Lung (tissue), 11 donors: ENCODE measurements at regions not wholly inside any gene's neighbourhood (a gene's known extent, or its start where the extent isn't known, plus 50 kb on each side); places are given as distances from the start of the nearest gene placed in this dataset.

ENCODE experiments used
- ATAC-seq: fragments of 200-7000 bp; cut with Tn5 transposase; one replicate; pipeline ENCODE4 v1.9.1; 2020; ENCODE audit warnings: moderate number of reproducible peaks; ENCODE audit not compliant: insufficient read depth, low FRiP score
- DNase-seq, 3 donors: peaks; one replicate each; pipeline ENCODE4 v3.0.0-alpha.2; 2013 to 2017
- H3K27ac ChIP-seq, 2 donors: one replicate each; pipeline ENCODE4 v1.5.1; 2013; ENCODE audit warnings: mild to moderate bottlenecking in 2 of 2, moderate library complexity in 2 of 2, control low read depth in 1 of 2, inconsistent platforms in 1 of 2, low read depth in 1 of 2, low read length in 1 of 2
- H3K27me3 ChIP-seq, 3 donors: one replicate each; pipeline ENCODE4 v1.5.1; 2013; ENCODE audit warnings: low read length in 2 of 3; ENCODE audit not compliant: control insufficient read depth in 3 of 3, insufficient read depth in 3 of 3
- H3K36me3 ChIP-seq, 4 donors: one replicate each; pipeline ENCODE4 v1.5.1; 2013; ENCODE audit warnings: low read length in 4 of 4, mild to moderate bottlenecking in 1 of 4, moderate library complexity in 1 of 4; ENCODE audit not compliant: control insufficient read depth in 4 of 4, insufficient read depth in 4 of 4
- H3K4me1 ChIP-seq, 5 donors: one replicate each; pipeline ENCODE4 v1.5.1; 2013; ENCODE audit warnings: low read length in 5 of 5, mild to moderate bottlenecking in 2 of 5, moderate library complexity in 1 of 5; ENCODE audit not compliant: control insufficient read depth in 5 of 5, insufficient read depth in 5 of 5
- H3K4me3 ChIP-seq: one replicate; pipeline ENCODE4 v1.5.1; 2013; ENCODE audit warnings: mild to moderate bottlenecking, control low read depth, moderate library complexity
- H3K9ac ChIP-seq, 2 donors: one replicate each; pipeline ENCODE4 v1.5.1; 2013; ENCODE audit warnings: low read length in 2 of 2, control low read depth in 1 of 2; ENCODE audit not compliant: insufficient read depth in 1 of 2
- H3K9me3 ChIP-seq, 4 donors: one replicate each; pipeline ENCODE4 v1.5.1; 2013; ENCODE audit warnings: low read length in 3 of 4, mild to moderate bottlenecking in 1 of 4, moderate library complexity in 1 of 4; ENCODE audit not compliant: control insufficient read depth in 4 of 4, insufficient read depth in 3 of 4
- CTCF ChIP-seq: IDR thresholded peaks from 2 replicates; pipeline ENCODE4 v1.5.1; 2012; ENCODE audit warnings: mild to moderate bottlenecking; ENCODE audit errors: control extremely low read depth, extremely low read depth
- WGBS, 2 donors: extraction: QIAGEN DNeasy Blood & Tissue Kit; methylation state at CpG; one replicate each; pipeline ENCODE4 v1.1.7; 2013; 5-methylcytosine and 5-hydroxymethylcytosine counted together
- donor health status: control.
- donor health status: control.
- donor health status: Bipolar disorder and iron deficiency.
- donor health status: healthy.
- donor health status: DM: yes; HTN: yes; CAD: no.

GRCh38 chr17:55846745-55847144 lies 95.9 kb downstream of the PCTP start:
- Histone ChIP-seq H3K36me3 (no peaks in the 10 kb centered on the region), H3K27me3 (peaks cover 0 to 4% (median 0%) of the 10 kb centered on the region in 3 donors), H3K4me1 (peaks cover 0 to 5% (median 0%) of the 10 kb centered on the region in 5 donors), H3K27ac (no peak overlapping the region), H3K9me3 (no peaks in the 10 kb centered on the region), H3K4me3 (no peak overlapping the region), H3K9ac (no peak overlapping the region)
- TF ChIP-seq CTCF, result no peak
- ATAC-seq, result no peak
- DNase-seq, result no peak

GRCh38 chr17:55852734-55853133 lies 101.9 kb downstream of the PCTP start:
- DNase-seq, result no peak
- no peak for TF ChIP-seq CTCF

GRCh38 chr17:55859301-55859795 lies 108.5 kb downstream of the PCTP start:
- ATAC-seq (no peak), DNase-seq (no peak)
- Histone ChIP-seq H3K27me3 (peaks cover 0 to 2% (median 0%) of the 10 kb centered on the region in 3 donors), H3K4me3 (no peak overlapping the region), H3K9ac (no peak overlapping the region), H3K36me3 (no peaks in the 10 kb centered on the region), H3K4me1 (no peaks in the 10 kb centered on the region), H3K9me3 (no peaks in the 10 kb centered on the region), H3K27ac (no peak overlapping the region)
- 90 to 93% methylated on average over 2 of the region's 2 CpGs for WGBS, 2 donors
- no peak for TF ChIP-seq CTCF

More at GRCh38 chr17:55852734-55853133, 101.9 kb downstream of the PCTP start:
- no peaks in the 10 kb centered on the region for H3K36me3 ChIP-seq
- H3K4me3 ChIP-seq, result no peak overlapping the region
- H3K9me3 ChIP-seq, result no peaks in the 10 kb centered on the region
- H3K27ac ChIP-seq, result no peak overlapping the region
- H3K9ac ChIP-seq, result no peak overlapping the region
- H3K27me3 ChIP-seq, result peaks cover 0 to 2% (median 0%) of the 10 kb centered on the region in 3 donors
- ATAC-seq, result no peak
- H3K4me1 ChIP-seq, result no peaks in the 10 kb centered on the region

DNA sequence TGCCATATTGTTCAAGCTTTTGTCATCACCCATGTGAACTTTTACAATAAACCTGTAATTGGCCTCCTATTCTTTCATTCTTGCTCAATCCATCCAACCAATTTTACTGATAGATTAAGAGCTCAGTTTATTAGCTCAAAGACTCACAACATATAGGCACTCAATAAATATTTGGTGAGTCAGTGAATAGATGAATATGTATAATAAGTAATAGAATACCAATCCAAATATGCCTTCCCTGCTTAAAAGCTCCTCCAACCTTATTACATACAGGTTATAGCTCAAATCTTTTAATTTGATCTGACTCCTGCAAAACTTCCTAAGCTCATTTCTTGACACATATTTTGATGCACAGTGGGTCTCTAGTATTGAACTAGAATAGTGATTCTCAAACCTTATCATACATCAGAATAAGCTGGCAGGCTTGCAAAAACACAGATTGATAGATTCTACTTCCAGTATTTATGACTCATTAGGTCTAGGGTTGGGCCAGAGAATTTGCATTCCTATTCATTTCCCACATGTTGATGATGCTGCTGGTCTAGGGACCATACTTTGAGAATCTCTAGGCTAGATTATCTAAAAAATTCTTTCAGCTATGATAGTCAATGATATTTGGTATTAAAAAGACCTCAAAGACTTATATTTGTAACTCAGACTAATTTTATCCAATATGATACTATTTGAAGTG lies 114.4 kb downstream of the PCTP start:
- Histone ChIP-seq H3K9ac (no peak overlapping the region), H3K27me3 (no peaks in the 10 kb centered on the region), H3K36me3 (no peaks in the 10 kb centered on the region), H3K4me1 (no peaks in the 10 kb centered on the region), H3K27ac (no peak overlapping the region), H3K9me3 (no peaks in the 10 kb centered on the region), H3K4me3 (no peak overlapping the region)
- ATAC-seq (no peak), DNase-seq (no peak)
- TF ChIP-seq CTCF, result no peak
